Prostate gland (tissue), 2 donors: ENCODE measurements at regions not wholly inside any gene's neighbourhood (a gene's known extent, or its start where the extent isn't known, plus 50 kb on each side); places are given as distances from the start of the nearest gene placed in this dataset.

ENCODE experiments used
- DNase-seq: peaks from one replicate; pipeline ENCODE4 v3.0.0-alpha.2; 2019; ENCODE audit warnings: low spot score
- H3K27ac ChIP-seq, 2 donors: fragments of 200-600 bp; sonication (generic); 2 replicates each; pipeline ENCODE4 v1.5.1; 2017 to 2019
- H3K27me3 ChIP-seq: fragments of 200-600 bp; sonication (generic); replicated peaks from 2 replicates; pipeline ENCODE4 v1.5.1; 2019; ENCODE audit not compliant: insufficient read depth
- H3K36me3 ChIP-seq, 2 donors: fragments of 200-600 bp; sonication (generic); 1 replicate in 1 of 2; 2 replicates in 1 of 2; pipeline versions ENCODE4 v1.5.1 to v1.8.1; 2017 to 2019
- H3K4me1 ChIP-seq: fragments of 200-600 bp; sonication (generic); replicated peaks from 2 replicates; pipeline ENCODE4 v1.5.1; 2019
- H3K4me3 ChIP-seq, 2 donors: fragments of 200-600 bp; sonication (generic); 2 replicates each; pipeline ENCODE4 v1.5.1; 2017 to 2019
- H3K9me3 ChIP-seq: fragments of 200-600 bp; sonication (generic); 2 replicates; pipeline ENCODE4 v1.5.1; 2017
- CTCF ChIP-seq, 4 experiments: fragments of 200-600 bp in 2 of 4; fragments of 450-650 bp in 2 of 4; sonication (generic) in 2 of 4; IDR thresholded peaks; 1 replicate in 3 of 4; 2 replicates in 1 of 4; pipeline ENCODE4 v1.5.1; 2016 to 2019; ENCODE audit warnings: antibody characterized with exemption in 4 of 4, mild to moderate bottlenecking in 2 of 4, moderate library complexity in 2 of 4
- POLR2A ChIP-seq: fragments of 450-650 bp; IDR thresholded peaks from one replicate; pipeline ENCODE4 v1.6.1; 2016; ENCODE audit warnings: antibody characterized with exemption, mild to moderate bottlenecking
- POLR2AphosphoS5 ChIP-seq: sonication (generic); formaldehyde crosslinking; IDR thresholded peaks from one replicate; pipeline ENCODE4 v1.6.1; 2017; ENCODE audit warnings: antibody characterized with exemption
- WGBS: methylation state at CpG from one replicate; pipeline ENCODE4 v1.1.5; 2018; 5-methylcytosine and 5-hydroxymethylcytosine counted together
- intact Hi-C: fragments of 100-400 bp; cut with DNase I; formaldehyde crosslinking; loops from one replicate; pipeline ENCODE4 v1.14.2; 2022

- H3K4me3 ChIP-seq = no peak overlapping the region
- no peaks in the 10 kb centered on the region for H3K27me3 ChIP-seq
- no peaks in the 10 kb centered on the region for H3K4me1 ChIP-seq
- WGBS = 86% methylated on average over 4 of the region's 4 CpGs
- no peaks in the 10 kb centered on the region for H3K36me3 ChIP-seq
- no peak for TF ChIP-seq CTCF (IDR thresholded peaks at IDR 0.05)
- TF ChIP-seq POLR2AphosphoS5 = no peak
- no peak for TF ChIP-seq POLR2A
- intact Hi-C loops = no loop called here
- no peak for DNase-seq
- H3K27ac ChIP-seq = no peak overlapping the region
- no peaks in the 10 kb centered on the region for H3K9me3 ChIP-seq
Observed at GRCh38 chr3:187843654-187844053, 98.4 kb upstream of the BCL6 start.

GRCh38 chr3:187844708-187845107 is 99.4 kb upstream of the BCL6 start:
- Histone ChIP-seq H3K27ac (no peak overlapping the region), H3K36me3 (no peaks in the 10 kb centered on the region), H3K27me3 (no peaks in the 10 kb centered on the region), H3K4me3 (no peak overlapping the region), H3K9me3 (no peaks in the 10 kb centered on the region), H3K4me1 (no peaks in the 10 kb centered on the region)
- intact Hi-C loops = no loop called here
- DNase-seq = no peak
- TF ChIP-seq POLR2AphosphoS5 (no peak), POLR2A (no peak), CTCF (IDR thresholded peaks at IDR 0.05) (no peak)
- 47% methylated on average over 6 of the region's 6 CpGs for WGBS

GRCh38 chr3:187845826-187846225 is 100.6 kb upstream of the BCL6 start:
- Histone ChIP-seq H3K4me3 (no peak overlapping the region), H3K4me1 (no peaks in the 10 kb centered on the region), H3K36me3 (no peaks in the 10 kb centered on the region), H3K9me3 (no peaks in the 10 kb centered on the region), H3K27me3 (no peaks in the 10 kb centered on the region), H3K27ac (no peak overlapping the region)
- intact Hi-C loops = no loop called here
- TF ChIP-seq POLR2AphosphoS5 (no peak), CTCF (IDR thresholded peaks at IDR 0.05) (no peak), POLR2A (no peak)
- 83% methylated on average over 4 of the region's 4 CpGs for WGBS
- DNase-seq = no peak

DNA sequence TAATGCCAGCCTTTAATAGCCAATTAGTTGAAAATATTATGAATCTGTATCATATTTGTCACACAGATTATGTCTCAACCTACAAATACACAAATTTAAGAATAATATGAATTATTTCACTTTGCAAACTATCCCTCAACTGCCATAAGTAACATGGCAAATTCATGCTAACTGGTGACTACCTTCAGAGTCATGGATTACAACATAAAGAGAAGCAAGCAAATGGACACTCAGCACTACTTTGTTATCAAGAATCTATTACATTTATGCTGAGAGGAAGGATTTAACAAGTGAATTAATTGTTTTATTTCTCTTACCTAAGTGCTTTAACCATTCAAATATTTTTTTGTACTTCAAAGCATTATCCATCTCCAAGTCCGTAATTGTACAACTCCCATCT is 103.1 kb upstream of the BCL6 start:
- H3K9me3 ChIP-seq = no peaks in the 10 kb centered on the region
- TF ChIP-seq POLR2AphosphoS5 (no peak), POLR2A (no peak), CTCF (IDR thresholded peaks at IDR 0.05) (no peak)
- no peaks in the 10 kb centered on the region for H3K4me1 ChIP-seq
- DNase-seq = no peak
- no peak overlapping the region for H3K4me3 ChIP-seq
- intact Hi-C loops = no loop called here
- no peak overlapping the region for H3K27ac ChIP-seq
- H3K27me3 ChIP-seq = no peaks in the 10 kb centered on the region
- 100% methylated on average over 1 of the region's 1 CpG for WGBS
- no peaks in the 10 kb centered on the region for H3K36me3 ChIP-seq

DNA sequence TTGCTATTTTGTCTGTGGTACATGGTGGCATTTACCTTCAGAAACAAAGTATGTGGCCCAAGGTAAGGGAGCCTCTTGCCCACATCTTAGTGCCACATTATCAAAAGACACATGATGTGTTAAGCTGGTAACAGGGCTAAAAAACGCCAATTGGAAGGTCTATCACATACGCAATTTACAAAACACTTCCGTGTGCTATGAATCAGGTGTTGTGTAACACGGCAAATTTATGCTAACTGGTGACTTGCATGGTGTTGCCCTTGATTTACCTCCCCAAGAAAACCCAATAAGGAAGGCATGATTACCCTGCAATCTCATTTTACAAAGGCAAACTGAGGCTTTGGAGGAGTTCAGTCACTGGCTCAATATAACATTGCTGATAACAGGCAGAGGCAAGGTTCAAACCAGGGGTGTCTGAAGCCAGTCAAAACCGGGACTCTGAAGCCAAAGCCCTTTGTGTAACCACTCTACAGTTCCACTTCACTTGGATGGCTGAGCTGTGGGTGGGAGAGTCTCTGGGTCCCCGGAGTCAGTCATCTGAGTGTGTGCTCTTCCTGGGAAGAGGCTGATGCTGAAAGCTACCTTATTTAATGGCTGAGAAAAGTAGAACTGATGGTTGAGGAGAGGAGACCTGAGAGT is 103.9 kb upstream of the BCL6 start:
- Histone ChIP-seq H3K36me3 (no peaks in the 10 kb centered on the region), H3K27ac (no peak overlapping the region), H3K9me3 (no peaks in the 10 kb centered on the region), H3K27me3 (no peaks in the 10 kb centered on the region), H3K4me3 (no peak overlapping the region), H3K4me1 (no peaks in the 10 kb centered on the region)
- DNase-seq = no peak
- intact Hi-C loops = no loop called here
- no peak for TF ChIP-seq CTCF (IDR thresholded peaks at IDR 0.05)
- no peak for TF ChIP-seq POLR2AphosphoS5
- no peak for TF ChIP-seq POLR2A
- WGBS = 93% methylated on average over 6 of the region's 6 CpGs
